Endothelial cell of umbilical vein (primary cell): ENCODE measurements at regions not wholly inside any gene's neighbourhood (a gene's known extent, or its start where the extent isn't known, plus 50 kb on each side); places are given as distances from the start of the nearest gene placed in this dataset.

Source experiments
- BruUV-seq: library from RNA; stranded (reverse); fragments of 400-500 nt; replicated peaks from 2 replicates; lab custom pipeline; 2021; lab: Mats Ljungman, UMichigan
- CTCF ChIA-PET: fragments of 300-600, 350-600 bp; sonication (Branson Sonifier 250); formaldehyde crosslinking; loops from one replicate; lab custom pipeline; 2021; ENCODE audit warnings: antibody characterized with exemption, inconsistent platforms; lab: Charles Lee
- POLR2A ChIA-PET: fragments of 300-600, 350-600 bp; sonication (Branson Sonifier 250); formaldehyde crosslinking; loops from one replicate; lab custom pipeline; 2021; ENCODE audit warnings: antibody characterized with exemption, inconsistent platforms; lab: Charles Lee
- DNase-seq: peaks from one replicate; pipeline ENCODE4 v3.0.0-alpha.2; 2011; ENCODE audit warnings: low read depth, low spot score
- FAIRE-seq: peaks from 2 replicates; lab custom pipeline; 2011; peaks lifted over from hg19 to GRCh38; lab: Jason Lieb, UNC
- H2AFZ ChIP-seq: 2 replicates; pipeline ENCODE4 v1.6.0; 2012; ENCODE audit warnings: low read depth, low read length, control low read depth, inconsistent platforms
- H3K27ac ChIP-seq: 2 replicates; pipeline ENCODE4 v1.5.1; 2011; ENCODE audit warnings: low read depth, mild to moderate bottlenecking, control low read depth, low read length, moderate library complexity; ENCODE audit not compliant: insufficient read depth
- H3K27me3 ChIP-seq, 2 experiments: 2 replicates each; pipeline versions ENCODE4 v1.6.0 to v1.6.1; 2011; ENCODE audit warnings: low read length in 2 of 2, mixed read lengths in 1 of 2; ENCODE audit not compliant: control insufficient read depth in 2 of 2, insufficient read depth in 2 of 2
- H3K36me3 ChIP-seq, 2 experiments: 2 replicates in 1 of 2; 3 replicates in 1 of 2; pipeline ENCODE4 v1.5.1; 2011; ENCODE audit warnings: low read length in 2 of 2, mild to moderate bottlenecking in 1 of 2, moderate library complexity in 1 of 2; ENCODE audit not compliant: control insufficient read depth in 2 of 2, insufficient read depth in 2 of 2; ENCODE audit errors: extremely low read depth in 1 of 2
- H3K4me1 ChIP-seq: 3 replicates; pipeline ENCODE4 v1.5.1; 2011; ENCODE audit warnings: mild to moderate bottlenecking, low read length; ENCODE audit not compliant: control insufficient read depth, insufficient read depth; ENCODE audit errors: extremely low read depth
- H3K4me2 ChIP-seq: 2 replicates; pipeline ENCODE4 v1.6.1; 2011; ENCODE audit warnings: low read length, control low read depth, mixed read lengths; ENCODE audit not compliant: insufficient read depth
- H3K4me3 ChIP-seq, 3 experiments: fragments of 200-600 bp in 1 of 3; sonication (generic), shearing (Covaris generic) in 1 of 3; replicated peaks in 1 of 3; 2 replicates each; pipeline ENCODE4 v1.5.1; 2011 to 2016; ENCODE audit warnings: control low read depth in 3 of 3, low read length in 3 of 3, mild to moderate bottlenecking in 2 of 3, inconsistent platforms in 1 of 3, low read depth in 1 of 3, moderate library complexity in 1 of 3; ENCODE audit not compliant: insufficient read depth in 1 of 3
- H3K79me2 ChIP-seq: 2 replicates; pipeline ENCODE4 v1.6.0; 2012; ENCODE audit warnings: low read length, inconsistent platforms; ENCODE audit not compliant: control insufficient read depth, insufficient read depth
- H3K9ac ChIP-seq: replicated peaks from 2 replicates; pipeline ENCODE3; 2011; ENCODE audit warnings: low read length, control low read depth; ENCODE audit not compliant: insufficient read depth; ENCODE audit errors: extremely low read depth
- H3K9me1 ChIP-seq: replicated peaks from 3 replicates; pipeline ENCODE4 v1.6.0; 2011; ENCODE audit warnings: mild to moderate bottlenecking, low read length; ENCODE audit not compliant: control insufficient read depth, insufficient read depth; ENCODE audit errors: extremely low read depth
- H3K9me3 ChIP-seq: replicated peaks from 2 replicates; pipeline ENCODE4 v1.5.1; 2012; ENCODE audit warnings: low read length, inconsistent platforms; ENCODE audit not compliant: control insufficient read depth, insufficient read depth
- H4K20me1 ChIP-seq: replicated peaks from 2 replicates; pipeline ENCODE3; 2011; ENCODE audit warnings: mild to moderate bottlenecking, low read length; ENCODE audit not compliant: control insufficient read depth, insufficient read depth; ENCODE audit errors: extremely low read depth
- EZH2 ChIP-seq: IDR thresholded peaks from 2 replicates; pipeline ENCODE4 v1.6.1; 2012; ENCODE audit warnings: borderline replicate concordance, low read depth, mild to moderate bottlenecking, moderate library complexity, low read length, inconsistent platforms; ENCODE audit not compliant: severe bottlenecking
- FOS ChIP-seq: IDR thresholded peaks from 2 replicates; pipeline ENCODE4 v1.6.1; 2011; ENCODE audit warnings: mild to moderate bottlenecking, low read length, moderate library complexity, borderline replicate concordance; ENCODE audit not compliant: insufficient read depth
- GATA2 ChIP-seq: IDR thresholded peaks from 2 replicates; pipeline ENCODE4 v1.7.0; 2011; ENCODE audit warnings: low read depth, mild to moderate bottlenecking, moderate library complexity, mixed read lengths, low read length; ENCODE audit not compliant: insufficient read length, insufficient read depth
- JUN ChIP-seq: IDR thresholded peaks from 2 replicates; pipeline ENCODE4 v1.6.1; 2011; ENCODE audit warnings: borderline replicate concordance, low read depth; ENCODE audit not compliant: insufficient read length, insufficient read depth
- MYC ChIP-seq: IDR thresholded peaks from one replicate; pipeline ENCODE4 v1.6.1; 2011; ENCODE audit warnings: mild to moderate bottlenecking, low read depth, low read length
- POLR2A ChIP-seq: IDR thresholded peaks from 2 replicates; pipeline ENCODE4 v1.6.1; 2012; ENCODE audit warnings: low read depth, mild to moderate bottlenecking, control low read depth, low read length
- POLR2AphosphoS5 ChIP-seq: IDR thresholded peaks from 2 replicates; pipeline ENCODE4 v1.6.1; 2012; ENCODE audit warnings: low read depth, mild to moderate bottlenecking, control low read depth, low read length, moderate library complexity; ENCODE audit not compliant: insufficient read depth
- dilution Hi-C: fragments of 300-500 bp; cut with MboI; formaldehyde crosslinking; loops from one replicate; pipeline ENCODE4 v1.15.0; 2019; ENCODE audit warnings: low sequenced_read_pairs; ENCODE audit not compliant: extremely low pct_ligation_motif_present
- intact Hi-C: fragments of 100-400 bp; cut with micrococcal nuclease; formaldehyde crosslinking; loops from one replicate; pipeline ENCODE4 v1.10.0; 2022
- TF ChIP-seq, protein P1 (sequence below): IDR thresholded peaks from 2 replicates; pipeline ENCODE4 v1.6.1; 2011; ENCODE audit not compliant: insufficient read depth, insufficient read length
- TF ChIP-seq, protein P2 (sequence below), 2 donors: IDR thresholded peaks; 1 replicate in 1 of 2; 2 replicates in 1 of 2; pipeline ENCODE4 v1.5.1; 2011; ENCODE audit warnings: low read length in 2 of 2, mild to moderate bottlenecking in 2 of 2, moderate library complexity in 2 of 2, control low read depth in 1 of 2, inconsistent platforms in 1 of 2, low read depth in 1 of 2; ENCODE audit not compliant: insufficient read depth in 1 of 2; ENCODE audit errors: extremely low read depth in 1 of 2

DNA sequence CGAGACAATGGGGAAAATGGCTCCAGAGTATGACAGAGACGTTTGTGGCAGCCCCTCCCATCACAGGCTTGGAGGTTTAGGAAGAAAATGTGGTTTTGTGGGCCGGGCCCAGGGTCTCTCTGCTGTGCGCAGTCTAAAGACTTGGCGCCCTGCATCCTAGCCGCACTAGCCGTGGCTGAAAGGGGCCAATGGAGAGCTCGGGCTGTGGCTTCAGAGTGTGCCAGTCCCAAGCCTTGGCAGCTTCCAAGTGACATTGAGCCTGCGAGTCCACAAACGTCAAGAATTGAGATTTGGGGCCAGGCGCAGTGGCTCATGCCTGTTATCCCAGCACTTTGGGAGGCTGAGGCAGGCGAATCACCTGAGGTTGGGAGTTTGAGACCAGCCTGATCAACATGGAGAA, 513.1 kb downstream of the PCDH17 start:
- BruUV-seq = no TSS peak
- Histone ChIP-seq H3K9ac (no peak overlapping the region), H3K27ac (no peak overlapping the region), H4K20me1 (no peaks in the 10 kb centered on the region), H2AFZ (no peak overlapping the region), H3K4me3 (no peak overlapping the region), H3K4me1 (no peaks in the 10 kb centered on the region), H3K36me3 (no peaks in the 10 kb centered on the region), H3K9me3 (no peaks in the 10 kb centered on the region), H3K27me3 (no peaks in the 10 kb centered on the region), H3K9me1 (no peaks in the 10 kb centered on the region), H3K4me2 (no peak overlapping the region), H3K79me2 (no peaks in the 10 kb centered on the region)
- DNase-seq (no peak), FAIRE-seq (no peak)
- no peak for TF ChIP-seq MYC
- no peak for TF ChIP-seq GATA2
- TF ChIP-seq EZH2 = no peak
- no peak for TF ChIP-seq FOS
- TF ChIP-seq JUN = no peak
- TF ChIP-seq, protein P1, sequence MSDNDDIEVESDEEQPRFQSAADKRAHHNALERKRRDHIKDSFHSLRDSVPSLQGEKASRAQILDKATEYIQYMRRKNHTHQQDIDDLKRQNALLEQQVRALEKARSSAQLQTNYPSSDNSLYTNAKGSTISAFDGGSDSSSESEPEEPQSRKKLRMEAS = no peak
- TF ChIP-seq POLR2AphosphoS5 = no peak
- TF ChIP-seq POLR2A = no peak
- TF ChIP-seq, protein P2, sequence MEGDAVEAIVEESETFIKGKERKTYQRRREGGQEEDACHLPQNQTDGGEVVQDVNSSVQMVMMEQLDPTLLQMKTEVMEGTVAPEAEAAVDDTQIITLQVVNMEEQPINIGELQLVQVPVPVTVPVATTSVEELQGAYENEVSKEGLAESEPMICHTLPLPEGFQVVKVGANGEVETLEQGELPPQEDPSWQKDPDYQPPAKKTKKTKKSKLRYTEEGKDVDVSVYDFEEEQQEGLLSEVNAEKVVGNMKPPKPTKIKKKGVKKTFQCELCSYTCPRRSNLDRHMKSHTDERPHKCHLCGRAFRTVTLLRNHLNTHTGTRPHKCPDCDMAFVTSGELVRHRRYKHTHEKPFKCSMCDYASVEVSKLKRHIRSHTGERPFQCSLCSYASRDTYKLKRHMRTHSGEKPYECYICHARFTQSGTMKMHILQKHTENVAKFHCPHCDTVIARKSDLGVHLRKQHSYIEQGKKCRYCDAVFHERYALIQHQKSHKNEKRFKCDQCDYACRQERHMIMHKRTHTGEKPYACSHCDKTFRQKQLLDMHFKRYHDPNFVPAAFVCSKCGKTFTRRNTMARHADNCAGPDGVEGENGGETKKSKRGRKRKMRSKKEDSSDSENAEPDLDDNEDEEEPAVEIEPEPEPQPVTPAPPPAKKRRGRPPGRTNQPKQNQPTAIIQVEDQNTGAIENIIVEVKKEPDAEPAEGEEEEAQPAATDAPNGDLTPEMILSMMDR (IDR thresholded peaks at IDR 0.05; ENCODE audit: extremely low read depth in 1 of 2, insufficient read depth in 1 of 2, low read depth in 1 of 2, low read length in 2 of 2) = no peak
- dilution Hi-C loops (no loop called here), intact Hi-C loops (no loop called here)
- CTCF ChIA-PET = no interaction called here
- POLR2A ChIA-PET = no interaction called here
